Fibroblast of lung (primary cell): ENCODE measurements at regions not wholly inside any gene's neighbourhood (a gene's known extent, or its start where the extent isn't known, plus 50 kb on each side); places are given as distances from the start of the nearest gene placed in this dataset.
A peak's percentile ranks its signal among the peaks of the same experiment; 100 is the strongest.

ENCODE experiments used
- DNase-seq, 2 donors: peaks; one replicate each; pipeline versions ENCODE4 v3.0.0 to v3.0.0-alpha.2; 2010; ENCODE audit warnings: low read depth in 2 of 2
- H2AFZ ChIP-seq: 2 replicates; pipeline ENCODE4 v1.5.1; 2012; ENCODE audit warnings: low read length, control low read depth, inconsistent platforms
- H3K27ac ChIP-seq: 2 replicates; pipeline ENCODE4 v1.5.1; 2011; ENCODE audit warnings: low read length, control low read depth; ENCODE audit not compliant: insufficient read depth
- H3K27me3 ChIP-seq: 2 replicates; pipeline ENCODE4 v1.5.1; 2011; ENCODE audit warnings: mild to moderate bottlenecking, low read length; ENCODE audit not compliant: control insufficient read depth, insufficient read depth
- H3K36me3 ChIP-seq: 2 replicates; pipeline ENCODE4 v1.5.1; 2011; ENCODE audit warnings: low read length; ENCODE audit not compliant: control insufficient read depth, insufficient read depth
- H3K4me1 ChIP-seq: 2 replicates; pipeline ENCODE4 v1.5.1; 2011; ENCODE audit warnings: low read length; ENCODE audit not compliant: control insufficient read depth, insufficient read depth; ENCODE audit errors: extremely low read depth
- H3K4me2 ChIP-seq: 2 replicates; pipeline ENCODE4 v1.5.1; 2011; ENCODE audit warnings: low read length, control low read depth; ENCODE audit not compliant: insufficient read depth; ENCODE audit errors: extremely low read depth
- H3K4me3 ChIP-seq, 4 experiments: fragments of 200-600 bp in 1 of 4; sonication (generic) in 1 of 4; replicated peaks in 1 of 4; 2 replicates each; pipeline ENCODE4 v1.5.1; 2011 to 2016; ENCODE audit warnings: low read length in 4 of 4, low read depth in 3 of 4, mild to moderate bottlenecking in 3 of 4, control low read depth in 2 of 4, inconsistent platforms in 1 of 4, mixed read lengths in 1 of 4; ENCODE audit not compliant: insufficient read depth in 1 of 4; ENCODE audit errors: control extremely low read depth in 1 of 4
- H3K79me2 ChIP-seq: 2 replicates; pipeline ENCODE4 v1.5.1; 2012; ENCODE audit warnings: mild to moderate bottlenecking, low read length, inconsistent platforms; ENCODE audit not compliant: control insufficient read depth, insufficient read depth
- H3K9ac ChIP-seq: 2 replicates; pipeline ENCODE4 v1.5.1; 2011; ENCODE audit warnings: mild to moderate bottlenecking, low read length, control low read depth; ENCODE audit not compliant: insufficient read depth
- H3K9me3 ChIP-seq: 2 replicates; pipeline ENCODE4 v1.5.1; 2012; ENCODE audit warnings: low read depth, low read length; ENCODE audit not compliant: control insufficient read depth, insufficient read depth
- H4K20me1 ChIP-seq: 2 replicates; pipeline ENCODE4 v1.5.1; 2011; ENCODE audit warnings: low read length; ENCODE audit not compliant: control insufficient read depth, insufficient read depth; ENCODE audit errors: extremely low read depth
- CTCF ChIP-seq, 2 donors: IDR thresholded peaks in 1 of 2; conservative IDR thresholded peaks in 1 of 2; 1 replicate in 1 of 2; 2 replicates in 1 of 2; pipeline ENCODE4 v1.5.1; 2011 to 2012; ENCODE audit warnings: low read length in 2 of 2, control low read depth in 1 of 2, inconsistent platforms in 1 of 2, low read depth in 1 of 2, mild to moderate bottlenecking in 1 of 2
- EZH2 ChIP-seq: IDR thresholded peaks from 2 replicates; pipeline ENCODE4 v1.5.1; 2012; ENCODE audit warnings: low read length, control low read depth, mild to moderate bottlenecking; ENCODE audit errors: missing control alignments

- H3K27ac ChIP-seq, result no peak overlapping the region
- no peaks in the 10 kb centered on the region for H3K36me3 ChIP-seq
- no peaks in the 10 kb centered on the region for H3K9me3 ChIP-seq
- DNase-seq, result peak in 1 of 2 donors; percentile 86
- H3K27me3 ChIP-seq, result no peaks in the 10 kb centered on the region
- no peak overlapping the region for H3K9ac ChIP-seq
- no peak overlapping the region for H3K4me2 ChIP-seq
- no peak overlapping the region for H2AFZ ChIP-seq
- H3K4me1 ChIP-seq, result no peaks in the 10 kb centered on the region
- H3K4me3 ChIP-seq, result no peak overlapping the region
- no peaks in the 10 kb centered on the region for H3K79me2 ChIP-seq
- no peak for TF ChIP-seq EZH2
- no peak for TF ChIP-seq CTCF (conservative IDR thresholded peaks at IDR 0.05 in 1 of 2, IDR thresholded peaks at IDR 0.05 in 1 of 2; ENCODE audit: low read depth in 1 of 2, low read length in 2 of 2)
- no peaks in the 10 kb centered on the region for H4K20me1 ChIP-seq
Measured at GRCh38 chr3:177770383-177771230, 573.3 kb upstream of the TBL1XR1 start.

- no peak overlapping the region for H3K9ac ChIP-seq
- H2AFZ ChIP-seq, result no peak overlapping the region
- no peak overlapping the region for H3K4me3 ChIP-seq
- no peaks in the 10 kb centered on the region for H4K20me1 ChIP-seq
- no peaks in the 10 kb centered on the region for H3K27me3 ChIP-seq
- no peaks in the 10 kb centered on the region for H3K36me3 ChIP-seq
- H3K79me2 ChIP-seq, result no peaks in the 10 kb centered on the region
- DNase-seq, result no peak
- H3K4me1 ChIP-seq, result peaks cover 4% of the 10 kb centered on the region
- TF ChIP-seq CTCF (conservative IDR thresholded peaks at IDR 0.05 in 1 of 2, IDR thresholded peaks at IDR 0.05 in 1 of 2; ENCODE audit: low read depth in 1 of 2, low read length in 2 of 2), result no peak
- TF ChIP-seq EZH2, result no peak
- no peak overlapping the region for H3K27ac ChIP-seq
- no peaks in the 10 kb centered on the region for H3K9me3 ChIP-seq
- no peak overlapping the region for H3K4me2 ChIP-seq
Measured at GRCh38 chr3:177771780-177772179, 574.5 kb upstream of the TBL1XR1 start.

DNA sequence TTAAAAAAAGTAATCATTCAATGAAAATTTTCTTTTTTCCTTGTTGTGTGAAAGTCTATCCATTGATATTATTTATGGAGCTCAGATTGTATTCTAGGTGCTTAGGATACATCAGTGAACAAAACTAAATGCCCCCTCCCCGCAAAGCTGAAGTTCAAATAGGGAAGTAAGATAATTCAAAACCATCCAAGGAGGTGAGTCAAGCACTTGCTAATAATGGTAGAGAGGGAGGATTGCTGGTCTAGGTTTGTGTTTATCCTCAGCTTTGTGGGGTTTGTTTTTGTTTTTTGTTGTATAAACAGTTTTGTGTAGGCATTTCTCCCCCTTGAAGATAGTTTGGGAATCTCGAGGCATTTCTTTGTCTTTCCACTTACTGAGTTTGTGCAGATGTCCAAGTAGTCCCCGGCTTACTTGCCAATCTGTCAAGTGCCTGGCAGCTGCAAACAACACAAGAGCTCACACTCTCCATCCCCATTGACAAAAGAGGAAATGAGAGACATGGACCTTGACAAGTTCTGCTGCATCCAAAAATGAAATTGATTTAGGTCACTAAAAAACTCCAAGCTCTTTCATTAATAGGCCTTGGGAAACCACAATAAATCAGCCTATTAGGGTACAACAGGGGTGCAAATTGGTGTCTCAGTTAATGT is 575.8 kb upstream of the TBL1XR1 start:
- Histone ChIP-seq H3K4me1 (peaks cover 5% of the 10 kb centered on the region), H3K27me3 (no peaks in the 10 kb centered on the region), H2AFZ (no peak overlapping the region), H3K9me3 (no peaks in the 10 kb centered on the region), H3K36me3 (no peaks in the 10 kb centered on the region), H3K4me2 (no peak overlapping the region), H3K79me2 (no peaks in the 10 kb centered on the region), H3K4me3 (no peak overlapping the region), H3K9ac (no peak overlapping the region), H3K27ac (no peak overlapping the region), H4K20me1 (no peaks in the 10 kb centered on the region)
- no peak for DNase-seq
- TF ChIP-seq CTCF (conservative IDR thresholded peaks at IDR 0.05 in 1 of 2, IDR thresholded peaks at IDR 0.05 in 1 of 2; ENCODE audit: low read depth in 1 of 2, low read length in 2 of 2), result no peak
- TF ChIP-seq EZH2, result no peak
